Stimulated activated CD4-positive, alpha-beta T cell treated with anti-CD3 and anti-CD28 coated beads, TNF-alpha, amount 100 ng/mL, for 24 hours (primary cell): ENCODE measurements at regions not wholly inside any gene's neighbourhood (a gene's known extent, or its start where the extent isn't known, plus 50 kb on each side); places are given as distances from the start of the nearest gene placed in this dataset.

Experiments
- DNase-seq, 3 experiments: peaks; one replicate each; pipeline ENCODE4 v3.0.0-alpha.2; 2020; ENCODE audit warnings: low read depth in 3 of 3

- no peak for DNase-seq
Measured at GRCh38 chr17:12438813-12439586, 226.7 kb upstream of the MYOCD start.

DNA sequence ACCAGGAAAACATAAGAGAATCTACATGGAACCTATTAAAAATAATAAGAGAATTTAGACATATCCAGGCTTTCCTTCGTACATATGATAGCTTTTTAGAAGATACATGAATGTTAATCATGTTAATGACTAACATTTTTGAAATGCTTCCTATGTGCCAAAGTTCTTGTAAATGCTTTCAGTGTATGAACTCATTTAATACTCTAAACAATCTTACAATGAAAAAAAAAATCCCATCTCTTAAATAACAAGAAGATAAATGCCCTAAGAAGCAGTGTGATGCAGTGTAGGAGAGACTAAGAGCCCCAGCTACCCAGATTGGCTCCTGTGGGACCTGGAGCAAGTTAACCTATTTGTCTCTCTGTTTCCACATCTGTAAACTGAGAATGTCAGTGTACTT lies 220.4 kb upstream of the MYOCD start:
- no peak for DNase-seq

DNA sequence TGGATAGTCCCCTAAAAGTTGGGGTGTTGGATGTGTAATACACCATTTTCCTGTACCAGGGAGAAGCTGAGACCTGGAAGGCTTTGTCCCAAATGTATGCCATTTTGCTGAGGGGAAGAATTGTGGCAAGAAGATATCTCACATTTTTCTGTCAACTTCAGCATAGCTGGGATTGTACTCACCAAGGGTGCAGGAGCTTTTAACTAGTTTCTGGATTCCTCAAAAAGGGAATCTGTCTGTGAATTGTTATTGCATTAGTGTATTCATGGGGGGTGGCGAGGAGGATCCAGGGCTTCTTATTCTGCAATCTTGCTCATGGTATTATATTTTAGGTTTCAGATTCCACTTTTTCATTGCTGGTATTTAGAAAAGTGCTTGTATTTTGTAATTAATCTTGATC lies 208.2 kb upstream of the MYOCD start:
- no peak for DNase-seq

GRCh38 chr17:12459736-12460135 lies 206.0 kb upstream of the MYOCD start:
- DNase-seq: no peak

GRCh38 chr17:12463102-12463501 lies 202.6 kb upstream of the MYOCD start:
- no peak for DNase-seq

DNA sequence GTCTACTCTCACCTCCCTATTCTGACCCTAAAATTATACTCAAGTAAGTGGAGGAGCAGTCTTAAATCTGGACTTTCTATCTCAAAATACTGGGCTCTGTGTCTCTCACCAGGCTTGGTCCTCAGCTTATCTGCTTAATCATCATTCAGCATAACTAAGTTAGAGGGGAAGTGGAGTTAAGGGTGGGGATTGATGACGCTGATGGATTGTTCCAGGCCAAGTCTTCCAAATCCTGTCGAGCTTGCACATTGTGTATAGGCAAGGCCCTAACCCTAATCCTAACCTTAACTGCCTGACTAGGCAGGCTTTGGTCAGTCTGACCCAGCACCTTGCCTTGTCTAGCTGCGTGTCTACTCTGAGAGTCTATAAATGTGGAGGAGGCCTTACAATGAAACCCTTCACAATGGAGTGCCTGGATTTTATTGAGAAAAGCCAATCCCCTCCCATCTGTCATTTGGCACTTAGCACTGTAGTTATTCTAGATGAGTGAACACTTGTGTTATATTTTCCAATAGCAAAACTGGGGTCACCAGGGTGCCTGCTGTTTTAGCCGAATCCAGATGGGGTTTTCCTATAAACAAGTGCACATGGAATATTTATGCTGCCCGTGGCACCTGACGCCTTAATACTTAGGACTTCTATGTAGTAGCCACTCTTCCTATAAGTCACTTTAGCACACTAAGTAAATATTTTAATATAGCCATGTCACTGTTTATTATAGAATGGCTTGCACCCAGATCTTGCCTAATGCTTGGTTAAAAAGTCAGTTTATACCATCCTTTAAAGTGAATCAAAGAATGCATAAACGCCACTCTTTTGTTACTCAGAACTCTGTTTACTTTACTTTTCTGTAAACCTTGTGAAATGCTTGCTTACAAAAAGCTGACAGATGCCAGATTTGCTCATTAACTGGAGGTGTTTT lies 193.2 kb upstream of the MYOCD start:
- no peak for DNase-seq

DNA sequence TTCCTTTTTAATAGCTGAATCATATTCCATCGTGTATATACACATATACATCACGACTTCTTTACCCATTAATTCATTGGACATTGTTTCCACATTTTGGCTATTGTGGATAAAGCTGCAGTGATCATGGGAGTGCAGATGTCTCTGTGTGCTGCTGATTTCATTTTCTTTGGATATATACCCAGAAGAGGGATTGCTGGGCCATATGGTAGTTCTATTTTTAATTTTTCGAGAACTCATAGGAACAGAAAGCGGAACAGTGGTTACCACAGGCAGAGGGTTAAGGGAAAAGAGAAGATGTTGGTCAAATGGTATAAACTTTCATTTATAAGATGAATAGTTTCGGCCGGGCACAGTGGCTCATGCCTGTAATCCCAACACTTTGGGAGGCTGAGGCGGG lies 187.4 kb upstream of the MYOCD start:
- no peak for DNase-seq

GRCh38 chr17:12485361-12485906 lies 180.3 kb upstream of the MYOCD start:
- DNase-seq: no peak

DNA sequence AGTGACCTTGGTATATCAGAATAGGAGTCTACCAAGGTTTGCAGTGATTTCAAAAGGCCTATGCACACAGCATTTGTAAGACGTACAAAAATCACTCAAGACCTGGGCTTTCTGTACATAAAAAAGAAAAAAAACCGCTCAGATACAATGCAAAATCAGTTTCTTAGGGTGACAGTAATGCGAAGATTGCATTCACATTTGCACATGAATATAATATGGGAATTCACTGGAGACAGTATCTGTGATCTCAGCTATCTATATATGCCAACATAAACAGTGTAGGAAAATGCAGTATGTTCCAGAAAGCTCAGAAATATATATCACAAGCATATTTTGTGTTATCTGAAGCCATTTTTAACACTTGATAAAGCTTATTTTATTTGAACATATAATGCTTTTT lies 176.4 kb upstream of the MYOCD start:
- DNase-seq: no peak

GRCh38 chr17:12492450-12492849 lies 173.2 kb upstream of the MYOCD start:
- no peak for DNase-seq

GRCh38 chr17:12505866-12506265 lies 159.8 kb upstream of the MYOCD start:
- no peak for DNase-seq

GRCh38 chr17:12507026-12507595 lies 158.6 kb upstream of the MYOCD start:
- DNase-seq: no peak

DNA sequence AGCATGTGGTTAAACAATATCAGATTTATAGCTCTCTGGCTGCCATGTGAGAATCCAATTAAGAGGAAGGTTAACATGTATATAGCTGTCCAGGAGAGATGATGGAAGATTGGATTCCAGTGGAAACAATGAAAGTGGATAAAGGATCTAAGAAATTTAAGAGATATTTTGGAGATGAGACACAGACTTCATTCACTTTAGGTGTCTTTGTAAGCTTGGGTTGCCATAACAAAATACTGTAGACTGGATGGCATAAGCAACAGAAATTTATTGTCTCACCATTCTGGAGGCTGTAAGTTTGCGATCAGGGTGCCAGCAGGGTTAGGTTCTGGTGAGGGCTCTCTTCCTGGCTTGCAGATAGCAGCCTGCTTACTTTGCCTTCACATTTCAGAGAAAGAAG lies 155.9 kb upstream of the MYOCD start:
- no peak for DNase-seq

GRCh38 chr17:12510535-12510934 lies 155.2 kb upstream of the MYOCD start:
- DNase-seq: no peak

- DNase-seq: no peak
Measured at GRCh38 chr17:12512694-12513355, 152.9 kb upstream of the MYOCD start.

GRCh38 chr17:12514596-12514995 lies 151.1 kb upstream of the MYOCD start:
- no peak for DNase-seq

- no peak for DNase-seq
Measured at GRCh38 chr17:12519956-12520594, 145.6 kb upstream of the MYOCD start.

GRCh38 chr17:12521416-12521815 lies 144.3 kb upstream of the MYOCD start:
- DNase-seq: no peak

- no peak for DNase-seq
Measured at GRCh38 chr17:12522336-12522735, 143.4 kb upstream of the MYOCD start.

DNA sequence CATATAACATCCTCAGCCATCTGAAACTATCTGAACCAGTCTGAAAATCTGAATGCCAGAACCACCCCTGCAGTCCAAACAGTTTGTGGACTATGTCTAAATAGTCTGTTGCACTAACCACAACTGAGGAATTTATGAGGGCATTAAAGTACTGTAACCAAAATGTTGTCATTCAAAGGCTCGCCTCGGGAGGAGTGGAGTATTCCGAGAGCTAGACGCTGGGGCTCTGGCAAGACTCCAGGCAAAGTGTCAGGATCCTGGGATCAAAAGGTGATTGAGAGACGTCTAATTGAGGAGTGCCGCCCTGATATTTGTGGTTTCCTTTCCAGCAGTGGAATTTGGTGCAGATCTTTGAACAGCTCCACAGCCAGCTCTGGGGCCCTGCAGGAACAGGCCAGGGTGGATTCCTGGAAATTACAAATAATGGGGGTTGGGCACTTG lies 142.9 kb upstream of the MYOCD start:
- no peak for DNase-seq

- no peak for DNase-seq
Measured at GRCh38 chr17:12523244-12523643, 142.4 kb upstream of the MYOCD start.
